Esophagus squamous epithelium (tissue), 4 donors: ENCODE measurements at regions not wholly inside any gene's neighbourhood (a gene's known extent, or its start where the extent isn't known, plus 50 kb on each side); places are given as distances from the start of the nearest gene placed in this dataset.
"Not testable (repeated sequence)": the region's sequence is repeated elsewhere in the genome, so short reads cannot be mapped to it uniquely, and the experiment has no call there.

Source experiments
- POLR2A ChIP-seq, 4 donors: fragments of 450-650 bp; IDR thresholded peaks; one replicate each; pipeline ENCODE4 v1.6.1; 2017; ENCODE audit warnings: antibody characterized with exemption in 4 of 4, mild to moderate bottlenecking in 4 of 4, moderate library complexity in 3 of 4
- TF ChIP-seq, protein P1 (sequence below), 6 experiments: fragments of 450-650 bp in 4 of 6; fragments of 200-600 bp in 2 of 6; sonication (generic) in 2 of 6; IDR thresholded peaks; one replicate each; pipeline ENCODE4 v1.5.1; 2016 to 2019; ENCODE audit warnings: antibody characterized with exemption in 6 of 6, mild to moderate bottlenecking in 4 of 6, moderate library complexity in 4 of 6

DNA sequence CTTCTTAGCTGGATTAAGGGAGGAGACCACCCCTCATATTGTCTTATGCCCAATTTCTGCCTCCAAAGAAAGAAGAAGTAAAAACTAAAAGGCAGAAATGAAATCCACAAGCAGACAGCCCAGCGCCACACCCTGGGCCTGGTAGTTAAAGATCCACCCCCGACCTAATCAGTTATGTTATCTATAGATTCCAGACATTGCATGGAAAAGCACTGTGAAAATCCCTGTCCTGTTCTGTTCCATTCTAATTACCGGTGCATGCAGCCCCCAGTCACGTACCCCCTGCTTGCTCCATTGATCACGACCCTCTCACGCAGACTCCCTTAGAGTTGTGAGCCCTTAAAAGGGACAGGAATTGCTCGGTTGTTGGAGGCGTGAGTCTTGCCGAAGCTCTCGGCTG is 85.7 kb upstream of the METAP2 start:
- not testable (repeated sequence) for TF ChIP-seq POLR2A (IDR thresholded peaks at IDR 0.05)
- TF ChIP-seq, protein P1, sequence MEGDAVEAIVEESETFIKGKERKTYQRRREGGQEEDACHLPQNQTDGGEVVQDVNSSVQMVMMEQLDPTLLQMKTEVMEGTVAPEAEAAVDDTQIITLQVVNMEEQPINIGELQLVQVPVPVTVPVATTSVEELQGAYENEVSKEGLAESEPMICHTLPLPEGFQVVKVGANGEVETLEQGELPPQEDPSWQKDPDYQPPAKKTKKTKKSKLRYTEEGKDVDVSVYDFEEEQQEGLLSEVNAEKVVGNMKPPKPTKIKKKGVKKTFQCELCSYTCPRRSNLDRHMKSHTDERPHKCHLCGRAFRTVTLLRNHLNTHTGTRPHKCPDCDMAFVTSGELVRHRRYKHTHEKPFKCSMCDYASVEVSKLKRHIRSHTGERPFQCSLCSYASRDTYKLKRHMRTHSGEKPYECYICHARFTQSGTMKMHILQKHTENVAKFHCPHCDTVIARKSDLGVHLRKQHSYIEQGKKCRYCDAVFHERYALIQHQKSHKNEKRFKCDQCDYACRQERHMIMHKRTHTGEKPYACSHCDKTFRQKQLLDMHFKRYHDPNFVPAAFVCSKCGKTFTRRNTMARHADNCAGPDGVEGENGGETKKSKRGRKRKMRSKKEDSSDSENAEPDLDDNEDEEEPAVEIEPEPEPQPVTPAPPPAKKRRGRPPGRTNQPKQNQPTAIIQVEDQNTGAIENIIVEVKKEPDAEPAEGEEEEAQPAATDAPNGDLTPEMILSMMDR (IDR thresholded peaks at IDR 0.05), result not testable (repeated sequence)
